SK-N-SH (cell line): ENCODE measurements at regions not wholly inside any gene's neighbourhood (a gene's known extent, or its start where the extent isn't known, plus 50 kb on each side); places are given as distances from the start of the nearest gene placed in this dataset.

Source experiments
- CTCF ChIA-PET: fragments of 300-600, 350-600 bp; formaldehyde crosslinking; extraction: SDS; loops from one replicate; lab custom pipeline; 2021; lab: Yijun Ruan, JAX
- POLR2A ChIA-PET: fragments of 350-600 bp; sonication (Branson Sonifier 250); formaldehyde crosslinking; extraction: SDS; loops from one replicate; lab custom pipeline; 2020; ENCODE audit warnings: antibody characterized with exemption, inconsistent platforms; lab: Yijun Ruan, JAX
- DNase-seq: peaks from one replicate; pipeline ENCODE4 v3.0.0; 2012
- H2AFZ ChIP-seq: fragments of 200-600 bp; sonication (generic); 2 replicates; pipeline ENCODE4 v1.8.1; 2016; ENCODE audit warnings: antibody characterized with exemption, mild to moderate bottlenecking, low read depth
- H3F3A ChIP-seq: fragments of 200-600 bp; sonication (generic); replicated peaks from 2 replicates; pipeline ENCODE3; 2016; ENCODE audit warnings: antibody characterized with exemption, mild to moderate bottlenecking; ENCODE audit not compliant: insufficient read depth
- H3K27ac ChIP-seq, 2 experiments: fragments of 200-500 bp in 1 of 2; fragments of 200-600 bp in 1 of 2; sonication (Bioruptor generic) in 1 of 2; sonication (generic), shearing (Covaris generic) in 1 of 2; 2 replicates each; pipeline versions ENCODE4 v1.5.1 to v1.6.1; 2014 to 2016; ENCODE audit warnings: low read depth in 2 of 2, inconsistent platforms in 1 of 2, low read length in 1 of 2, mild to moderate bottlenecking in 1 of 2, mixed read lengths in 1 of 2
- H3K27me3 ChIP-seq: fragments of 200-600 bp; sonication (generic), shearing (Covaris generic); 2 replicates; pipeline ENCODE4 v1.6.1; 2016; ENCODE audit warnings: mixed run types; ENCODE audit not compliant: insufficient read depth
- H3K36me3 ChIP-seq, 2 experiments: fragments of 200-500 bp in 1 of 2; fragments of 200-600 bp in 1 of 2; sonication (Bioruptor generic) in 1 of 2; sonication (generic) in 1 of 2; replicated peaks in 1 of 2; 2 replicates each; pipeline versions ENCODE3 to v1.5.1; 2014 to 2016; ENCODE audit warnings: low read length in 1 of 2, mild to moderate bottlenecking in 1 of 2; ENCODE audit not compliant: insufficient read depth in 2 of 2, control insufficient read depth in 1 of 2
- H3K4me1 ChIP-seq, 2 experiments: fragments of 200-500 bp in 1 of 2; fragments of 200-600 bp in 1 of 2; sonication (Bioruptor generic) in 1 of 2; sonication (generic), shearing (Covaris generic) in 1 of 2; 2 replicates each; pipeline versions ENCODE4 v1.5.1 to v1.6.1; 2014 to 2016; ENCODE audit warnings: low read depth in 1 of 2, low read length in 1 of 2, mixed run types in 1 of 2; ENCODE audit not compliant: insufficient read depth in 2 of 2, control insufficient read depth in 1 of 2
- H3K4me2 ChIP-seq: fragments of 200-600 bp; sonication (generic), shearing (Covaris generic); 2 replicates; pipeline ENCODE4 v1.6.1; 2017; ENCODE audit warnings: mixed run types
- H3K4me3 ChIP-seq, 2 experiments: fragments of 200-500 bp in 1 of 2; fragments of 200-600 bp in 1 of 2; sonication (Bioruptor generic) in 1 of 2; sonication (generic), shearing (Covaris generic) in 1 of 2; 2 replicates each; pipeline versions ENCODE4 v1.5.1 to v1.8.1; 2014 to 2016; ENCODE audit warnings: low read depth in 2 of 2, inconsistent platforms in 1 of 2, low read length in 1 of 2, mild to moderate bottlenecking in 1 of 2, mixed read lengths in 1 of 2, moderate library complexity in 1 of 2
- H3K79me2 ChIP-seq: fragments of 200-600 bp; sonication (generic); 2 replicates; pipeline ENCODE4 v1.8.1; 2017; ENCODE audit warnings: mild to moderate bottlenecking; ENCODE audit not compliant: insufficient read depth
- H3K9ac ChIP-seq: fragments of 200-600 bp; sonication (generic); 2 replicates; pipeline ENCODE4 v1.6.1; 2017; ENCODE audit warnings: mixed run types
- H3K9me2 ChIP-seq: fragments of 200-600 bp; sonication (generic); 2 replicates; pipeline ENCODE4 v1.6.1; 2017; ENCODE audit warnings: mixed run types
- H3K9me3 ChIP-seq: fragments of 200-600 bp; sonication (generic); 2 replicates; pipeline ENCODE4 v1.6.1; 2017; ENCODE audit warnings: mixed run types, mild to moderate bottlenecking, moderate library complexity
- H4K20me1 ChIP-seq: fragments of 200-600 bp; sonication (generic); 2 replicates; pipeline ENCODE4 v1.6.1; 2017; ENCODE audit warnings: mild to moderate bottlenecking, mixed run types; ENCODE audit not compliant: insufficient read depth
- CHD2 ChIP-seq: fragments of 150-350 bp; IDR thresholded peaks from 2 replicates; pipeline ENCODE4 v1.6.1; 2018; ENCODE audit warnings: low read length; ENCODE audit not compliant: partially characterized antibody
- ELF1 ChIP-seq: IDR thresholded peaks from 2 replicates; pipeline ENCODE4 v1.4.0; 2012
- EP300 ChIP-seq, 2 experiments: IDR thresholded peaks; 2 replicates each; pipeline versions ENCODE4 v1.4.0 to v1.6.1; 2012; ENCODE audit warnings: borderline replicate concordance in 1 of 2, low read depth in 1 of 2, low read length in 1 of 2
- FOSL2 ChIP-seq: IDR thresholded peaks from 2 replicates; pipeline ENCODE4 v1.4.0; 2012; ENCODE audit warnings: low read depth, mild to moderate bottlenecking, moderate library complexity, borderline replicate concordance
- FOXJ3 ChIP-seq: sonication (generic); formaldehyde crosslinking; IDR thresholded peaks from 2 replicates; pipeline ENCODE4 v1.5.1; 2020; ENCODE audit warnings: mild to moderate bottlenecking, missing genetic modification reagents
- FOXM1 ChIP-seq: IDR thresholded peaks from 2 replicates; pipeline ENCODE4 v1.4.0; 2012; ENCODE audit warnings: low read depth, mild to moderate bottlenecking
- GABPA ChIP-seq: IDR thresholded peaks from 2 replicates; pipeline ENCODE4 v1.4.0; 2012; ENCODE audit warnings: low read depth, mild to moderate bottlenecking
- GATA2 ChIP-seq: sonication (generic); formaldehyde crosslinking; IDR thresholded peaks from 2 replicates; pipeline ENCODE4 v1.5.0; 2020; ENCODE audit warnings: mild to moderate bottlenecking, missing genetic modification reagents
- IRF3 ChIP-seq: fragments of 150-350 bp; IDR thresholded peaks from 2 replicates; pipeline ENCODE4 v1.6.1; 2016; ENCODE audit warnings: mild to moderate bottlenecking, low read depth, low read length
- MAX ChIP-seq: IDR thresholded peaks from 2 replicates; pipeline ENCODE4 v1.4.0; 2012; ENCODE audit warnings: low read depth
- MXI1 ChIP-seq: IDR thresholded peaks from 2 replicates; pipeline ENCODE4 v1.6.1; 2012; ENCODE audit warnings: mild to moderate bottlenecking, low read depth, low read length, improper control_type of control experiment
- NFIC ChIP-seq: IDR thresholded peaks from 2 replicates; pipeline ENCODE4 v1.4.0; 2012; ENCODE audit warnings: borderline replicate concordance
- PBX3 ChIP-seq: IDR thresholded peaks from 2 replicates; pipeline ENCODE4; 2012
- POLR2AphosphoS5 ChIP-seq: IDR thresholded peaks from 2 replicates; pipeline ENCODE4 v1.6.1; 2012; ENCODE audit warnings: low read depth, low read length
- RFX5 ChIP-seq: IDR thresholded peaks from 2 replicates; pipeline ENCODE4 v1.6.1; 2012; ENCODE audit warnings: mild to moderate bottlenecking, improper control_type of control experiment, low read length
- TAF1 ChIP-seq: IDR thresholded peaks from 2 replicates; pipeline ENCODE4 v1.6.1; 2012; ENCODE audit warnings: low read depth, mild to moderate bottlenecking, low read length, moderate library complexity, borderline replicate concordance
- TCF12 ChIP-seq: IDR thresholded peaks from 2 replicates; pipeline ENCODE4 v1.4.0; 2012
- USF2 ChIP-seq: fragments of 150-350 bp; IDR thresholded peaks from 2 replicates; pipeline ENCODE4 v1.6.1; 2017; ENCODE audit warnings: antibody characterized with exemption, low read length, low read depth, borderline replicate concordance
- ZBTB33 ChIP-seq: IDR thresholded peaks from 2 replicates; pipeline ENCODE4 v1.4.0; 2012; ENCODE audit warnings: low read depth, borderline replicate concordance
- WGBS: methylation state at CpG from one replicate; pipeline ENCODE4 v1.1.6; 2017; ENCODE audit warnings: low lambda C conversion rate; 5-methylcytosine and 5-hydroxymethylcytosine counted together

- Histone ChIP-seq H3K27me3 (no peaks in the 10 kb centered on the region), H3K4me2 (no peak overlapping the region), H3K27ac (no peak overlapping the region), H3F3A (no peaks in the 10 kb centered on the region), H3K4me1 (no peaks in the 10 kb centered on the region), H3K36me3 (no peaks in the 10 kb centered on the region), H3K9me2 (no peaks in the 10 kb centered on the region), H2AFZ (no peak overlapping the region), H3K79me2 (no peaks in the 10 kb centered on the region), H3K9me3 (no peaks in the 10 kb centered on the region), H4K20me1 (no peaks in the 10 kb centered on the region), H3K9ac (no peak overlapping the region), H3K4me3 (no peak overlapping the region)
- ChIA-PET POLR2A (no interaction called here), CTCF (interaction anchor here (1.1 to 1.3 kb wide), 2 partner anchors 25 to 27 kb away, joined by 3 read pairs; no protein-coding TSS in a partner anchor)
- no peak for TF ChIP-seq POLR2AphosphoS5
- no peak for TF ChIP-seq ZBTB33
- no peak for TF ChIP-seq EP300 (IDR thresholded peaks at IDR 0.05; ENCODE audit: borderline replicate concordance in 1 of 2, low read depth in 1 of 2, low read length in 1 of 2)
- no peak for TF ChIP-seq CHD2
- no peak for TF ChIP-seq MXI1
- TF ChIP-seq MAX, result no peak
- no peak for TF ChIP-seq GATA2 (CRISPR knock-in tag)
- TF ChIP-seq TAF1, result no peak
- no peak for TF ChIP-seq TCF12
- TF ChIP-seq NFIC, result no peak
- no peak for TF ChIP-seq ELF1
- no peak for TF ChIP-seq FOXJ3 (CRISPR knock-in tag)
- TF ChIP-seq PBX3, result no peak
- DNase-seq, result no peak
These were observed 98.6 kb downstream of the LARP7 start for GRCh38 chr4:112735474-112735951.

GRCh38 chr4:112736718-112737135 lies 99.8 kb downstream of the LARP7 start:
- Histone ChIP-seq H2AFZ (no peak overlapping the region), H3K9me3 (no peaks in the 10 kb centered on the region), H3K79me2 (no peaks in the 10 kb centered on the region), H4K20me1 (no peaks in the 10 kb centered on the region), H3K9me2 (no peaks in the 10 kb centered on the region), H3K4me3 (no peak overlapping the region), H3K4me1 (no peaks in the 10 kb centered on the region), H3K27ac (no peak overlapping the region), H3F3A (no peaks in the 10 kb centered on the region), H3K36me3 (no peaks in the 10 kb centered on the region), H3K27me3 (no peaks in the 10 kb centered on the region), H3K9ac (no peak overlapping the region), H3K4me2 (no peak overlapping the region)
- ChIA-PET CTCF (no interaction called here), POLR2A (no interaction called here)
- 30% methylated on average over 1 of the region's 1 CpG for WGBS
- no peak for DNase-seq
- TF ChIP-seq IRF3 (no peak), MAX (no peak), FOXM1 (no peak), GABPA (no peak), MXI1 (no peak), RFX5 (no peak), FOSL2 (no peak), USF2 (no peak)
